T-helper 17 cell (primary cell): ENCODE measurements at regions not wholly inside any gene's neighbourhood (a gene's known extent, or its start where the extent isn't known, plus 50 kb on each side); places are given as distances from the start of the nearest gene placed in this dataset.

Source experiments
- ATAC-seq: fragments of 150-1000 bp; cut with Tn5 transposase; 2 replicates; pipeline ENCODE4 v1.10.0; 2021; ENCODE audit warnings: mild to moderate bottlenecking, moderate library complexity
- DNase-seq, 3 donors: peaks; one replicate each; pipeline versions ENCODE4 v3.0.0 to v3.0.0-alpha.2; 2020 to 2021
- H3K9me3 ChIP-seq: one replicate; pipeline ENCODE4 v1.7.0; 2013; ENCODE audit warnings: low read length, mild to moderate bottlenecking; ENCODE audit not compliant: control insufficient read depth, poor library complexity, severe bottlenecking
- H3K27ac Mint-ChIP-seq: one replicate; pipeline ENCODE4 v1.8.0; 2022; ENCODE audit warnings: mild to moderate bottlenecking, moderate library complexity, mixed read lengths
- H3K27me3 Mint-ChIP-seq: one replicate; pipeline ENCODE4 v1.8.0; 2022; ENCODE audit warnings: mixed read lengths
- H3K36me3 Mint-ChIP-seq: one replicate; pipeline ENCODE4 v1.8.0; 2022; ENCODE audit warnings: low read depth, mixed read lengths
- H3K4me1 Mint-ChIP-seq: one replicate; pipeline ENCODE4 v1.8.0; 2022; ENCODE audit warnings: mild to moderate bottlenecking, mixed read lengths
- H3K4me3 Mint-ChIP-seq: one replicate; pipeline ENCODE4 v1.8.0; 2022; ENCODE audit warnings: mild to moderate bottlenecking, moderate library complexity, mixed read lengths

DNA sequence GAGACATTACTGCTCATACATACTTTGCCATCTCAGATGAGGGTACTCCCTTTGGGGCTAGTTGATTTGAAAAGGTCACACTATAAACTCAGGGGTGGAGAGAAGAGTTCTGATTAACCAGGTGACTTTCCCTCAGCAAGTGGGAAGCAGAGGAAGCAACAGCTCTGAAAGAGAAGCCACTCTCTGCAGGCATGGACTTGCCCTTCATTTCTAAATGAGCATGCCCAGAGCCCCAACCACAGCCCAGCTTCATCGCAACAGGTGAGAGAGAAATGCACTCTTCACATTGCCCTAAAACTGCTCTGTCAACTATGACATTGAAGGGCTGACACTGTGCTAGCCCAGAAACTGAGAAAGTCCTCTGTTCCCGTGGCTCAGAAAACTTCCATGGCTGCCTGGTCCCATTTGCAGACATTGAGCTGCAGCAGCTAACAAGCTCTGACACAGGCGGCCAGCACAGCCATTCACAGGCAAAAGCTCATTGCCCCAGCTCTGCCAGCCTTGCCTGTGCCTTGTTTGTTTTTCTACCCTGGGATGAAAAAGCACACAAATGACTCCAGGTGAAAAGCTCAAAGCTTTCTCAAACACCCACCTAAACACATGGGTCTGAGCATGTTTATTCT is 419.8 kb upstream of the DYNLRB2 start:
- Mint-ChIP-seq H3K4me3 (no peak overlapping the region), H3K27me3 (peaks cover 44% of the 10 kb centered on the region), H3K36me3 (no peaks in the 10 kb centered on the region), H3K27ac (no peak overlapping the region), H3K4me1 (no peaks in the 10 kb centered on the region)
- ATAC-seq, result no peak
- H3K9me3 ChIP-seq, result no peaks in the 10 kb centered on the region
- no peak for DNase-seq

DNA sequence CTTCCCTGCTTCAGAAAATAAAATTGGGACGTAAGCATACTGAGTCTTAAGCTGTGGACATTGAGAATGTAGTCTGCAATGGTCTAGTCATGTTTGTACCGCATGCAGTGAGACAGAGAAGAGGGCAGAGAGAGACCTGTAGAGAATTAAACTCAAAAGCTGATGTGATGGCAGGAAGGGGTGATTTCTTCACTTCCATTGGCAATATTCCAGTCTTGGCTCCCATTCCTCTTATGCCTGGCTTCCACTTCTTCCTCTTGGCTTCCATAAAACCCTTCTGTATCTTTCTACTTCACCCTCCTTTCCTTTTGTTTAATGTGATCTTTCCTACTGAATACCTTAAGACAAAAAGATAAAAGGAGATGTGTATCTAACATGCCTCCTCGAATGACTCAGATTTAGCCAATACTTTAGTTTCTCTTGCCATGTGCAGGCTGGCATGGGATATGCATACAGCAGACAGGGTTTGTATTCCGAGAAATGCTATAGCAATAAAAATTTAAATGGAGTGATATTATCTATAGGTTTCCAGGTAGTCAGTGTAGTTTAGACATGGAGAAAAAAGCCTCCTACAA is 423.1 kb upstream of the DYNLRB2 start:
- DNase-seq, result no peak
- no peak overlapping the region for H3K4me3 Mint-ChIP-seq
- H3K4me1 Mint-ChIP-seq, result no peaks in the 10 kb centered on the region
- H3K9me3 ChIP-seq, result no peaks in the 10 kb centered on the region
- ATAC-seq, result no peak
- H3K27me3 Mint-ChIP-seq, result peaks cover 50% of the 10 kb centered on the region
- no peak overlapping the region for H3K27ac Mint-ChIP-seq
- H3K36me3 Mint-ChIP-seq, result no peaks in the 10 kb centered on the region

DNA sequence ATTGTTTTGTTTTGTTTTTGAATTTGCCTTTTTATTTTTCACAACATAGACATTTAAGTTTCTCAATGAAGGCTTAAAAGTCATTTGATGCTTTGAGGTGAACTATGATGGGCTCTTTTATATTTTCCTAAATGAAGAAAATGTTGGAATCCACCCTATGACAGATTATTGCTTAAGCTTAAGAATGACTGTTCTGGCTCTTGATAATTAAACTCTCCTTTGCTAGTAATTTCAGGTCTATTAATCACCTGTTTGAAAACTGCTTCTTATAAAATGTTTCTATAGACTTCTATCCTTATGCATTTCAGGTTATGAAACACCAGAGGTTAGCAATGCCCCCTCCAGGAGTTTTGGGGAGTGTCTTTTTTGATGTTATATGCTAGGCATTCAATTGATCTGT is 424.1 kb upstream of the DYNLRB2 start:
- H3K9me3 ChIP-seq, result no peaks in the 10 kb centered on the region
- Mint-ChIP-seq H3K4me3 (no peak overlapping the region), H3K27me3 (peaks cover 50% of the 10 kb centered on the region), H3K36me3 (no peaks in the 10 kb centered on the region), H3K4me1 (no peaks in the 10 kb centered on the region), H3K27ac (no peak overlapping the region)
- DNase-seq (no peak), ATAC-seq (no peak)

DNA sequence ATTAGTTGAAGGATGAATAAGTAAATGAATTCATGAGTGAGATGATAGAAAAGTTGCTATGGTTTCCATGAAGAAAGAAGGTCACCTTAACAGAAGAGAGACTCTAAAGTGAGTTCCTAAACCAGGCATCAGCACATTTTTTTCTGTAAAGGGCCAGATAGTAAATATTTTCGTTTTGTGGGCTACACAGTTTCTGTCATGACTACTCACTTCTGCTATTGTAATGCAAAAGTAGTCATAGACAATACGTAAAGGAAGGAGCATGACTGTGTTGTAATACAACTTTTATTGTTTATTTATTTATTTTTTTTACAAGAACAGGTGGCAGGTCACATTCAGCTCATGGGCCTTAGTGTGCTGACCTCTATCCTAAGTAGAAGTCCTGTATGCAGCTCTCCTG is 426.1 kb upstream of the DYNLRB2 start:
- Mint-ChIP-seq H3K4me3 (no peak overlapping the region), H3K36me3 (no peaks in the 10 kb centered on the region), H3K4me1 (no peaks in the 10 kb centered on the region), H3K27ac (no peak overlapping the region), H3K27me3 (peaks cover 41% of the 10 kb centered on the region)
- ATAC-seq (no peak), DNase-seq (no peak)
- H3K9me3 ChIP-seq, result no peaks in the 10 kb centered on the region

DNA sequence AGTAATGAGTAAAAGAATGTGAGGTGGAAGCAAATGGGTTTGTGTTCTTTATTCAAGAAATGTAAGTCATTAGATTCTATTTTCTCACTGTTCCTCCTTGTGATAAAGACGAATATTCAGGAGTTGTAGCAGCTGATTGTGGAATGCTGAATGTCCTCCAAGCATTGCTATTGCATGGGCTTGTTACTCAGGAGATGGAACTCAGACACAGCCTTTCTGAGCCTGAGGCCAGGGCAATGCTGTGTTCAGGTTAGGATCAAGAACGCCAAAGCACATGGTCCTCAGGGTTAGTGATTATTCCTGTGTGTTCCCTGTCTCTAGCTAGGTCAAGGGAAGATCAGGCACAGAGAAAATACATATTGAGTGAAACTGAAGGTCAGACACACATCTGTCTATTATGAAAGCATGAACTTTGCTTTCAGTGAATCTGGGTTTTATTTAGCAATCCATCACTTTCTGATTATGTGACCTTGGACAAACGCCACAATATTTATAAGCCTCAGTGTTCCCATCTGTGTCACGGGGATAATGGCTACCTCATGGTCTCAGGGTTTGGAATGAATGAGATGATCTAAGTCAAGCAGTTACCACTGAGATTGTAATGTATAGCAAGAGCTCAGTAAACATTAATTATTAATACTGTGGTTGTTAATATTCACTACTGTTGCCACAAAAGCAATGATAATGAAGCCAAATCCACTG is 426.8 kb upstream of the DYNLRB2 start:
- no peak for DNase-seq
- Mint-ChIP-seq H3K27me3 (peaks cover 41% of the 10 kb centered on the region), H3K36me3 (no peaks in the 10 kb centered on the region), H3K27ac (no peak overlapping the region), H3K4me3 (no peak overlapping the region), H3K4me1 (no peaks in the 10 kb centered on the region)
- no peak for ATAC-seq
- H3K9me3 ChIP-seq, result no peaks in the 10 kb centered on the region

DNA sequence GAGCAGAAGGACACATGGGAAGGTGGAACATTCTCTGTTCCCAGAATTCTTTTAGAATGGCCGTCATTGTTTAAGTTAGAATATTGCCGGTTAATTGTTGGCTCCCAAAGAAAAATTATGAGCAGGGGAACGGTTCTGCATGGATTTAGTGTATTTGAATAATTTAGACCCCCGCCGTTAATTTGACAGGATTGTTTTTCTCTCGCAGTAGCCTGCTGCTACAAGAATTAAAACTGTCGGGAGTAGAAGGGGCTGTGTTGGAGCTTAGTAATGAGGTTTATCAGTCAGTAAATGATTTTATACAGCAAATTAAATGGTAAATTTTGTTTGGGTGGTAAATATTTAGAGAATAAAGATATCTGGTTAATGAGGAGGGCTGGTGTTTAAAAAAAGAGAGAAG is 431.2 kb upstream of the DYNLRB2 start:
- no peak for ATAC-seq
- no peak overlapping the region for H3K4me3 Mint-ChIP-seq

DNA sequence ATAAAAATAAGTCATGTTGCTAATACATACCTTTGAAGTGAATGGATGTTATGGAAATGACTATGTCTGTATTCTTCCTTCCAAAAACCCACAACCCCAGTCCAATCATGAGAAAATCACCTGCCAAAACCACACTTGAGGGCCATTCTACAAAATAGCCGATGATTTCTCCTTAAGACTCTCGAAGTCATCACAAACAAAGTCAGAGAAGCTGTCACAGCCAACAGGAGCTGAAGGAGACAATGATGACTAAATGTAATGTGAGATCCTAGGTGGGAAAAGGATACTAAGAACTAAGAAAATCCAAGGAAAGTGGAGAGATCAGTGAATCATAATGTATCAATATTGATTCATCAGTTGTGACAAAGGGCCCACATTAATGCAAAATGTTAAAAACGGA is 432.9 kb upstream of the DYNLRB2 start:
- Mint-ChIP-seq H3K27ac (no peak overlapping the region), H3K27me3 (peaks cover 53% of the 10 kb centered on the region), H3K4me3 (no peak overlapping the region), H3K4me1 (no peaks in the 10 kb centered on the region), H3K36me3 (no peaks in the 10 kb centered on the region)
- ATAC-seq, result no peak
- no peak for DNase-seq
- no peaks in the 10 kb centered on the region for H3K9me3 ChIP-seq

More for the DNA sequence above, 431.2 kb upstream of the DYNLRB2 start:
- peaks cover 43% of the 10 kb centered on the region for H3K27me3 Mint-ChIP-seq
- H3K27ac Mint-ChIP-seq, result no peak overlapping the region
- no peaks in the 10 kb centered on the region for H3K36me3 Mint-ChIP-seq
- no peaks in the 10 kb centered on the region for H3K4me1 Mint-ChIP-seq
- no peaks in the 10 kb centered on the region for H3K9me3 ChIP-seq
- no peak for DNase-seq

DNA sequence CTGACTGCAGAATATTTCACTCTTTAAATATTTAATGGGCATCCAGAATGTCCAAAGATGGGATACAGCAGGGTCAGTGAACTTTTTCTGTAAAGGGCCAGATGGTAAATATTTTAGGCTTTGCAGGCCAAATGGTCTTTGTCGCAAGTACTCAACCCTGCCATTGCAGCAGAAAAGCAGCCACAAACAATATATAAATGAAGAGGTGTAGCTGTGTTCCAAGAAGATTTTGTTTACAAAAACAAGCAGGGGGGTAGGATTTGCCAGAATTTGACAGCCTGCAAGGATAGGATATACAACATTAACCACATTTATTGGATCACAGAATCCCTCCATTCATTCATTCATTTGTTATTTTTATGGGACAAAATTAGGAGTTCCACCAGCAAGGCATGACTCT is 435.0 kb upstream of the DYNLRB2 start:
- Mint-ChIP-seq H3K4me3 (no peak overlapping the region), H3K27me3 (peaks cover 53% of the 10 kb centered on the region)

DNA sequence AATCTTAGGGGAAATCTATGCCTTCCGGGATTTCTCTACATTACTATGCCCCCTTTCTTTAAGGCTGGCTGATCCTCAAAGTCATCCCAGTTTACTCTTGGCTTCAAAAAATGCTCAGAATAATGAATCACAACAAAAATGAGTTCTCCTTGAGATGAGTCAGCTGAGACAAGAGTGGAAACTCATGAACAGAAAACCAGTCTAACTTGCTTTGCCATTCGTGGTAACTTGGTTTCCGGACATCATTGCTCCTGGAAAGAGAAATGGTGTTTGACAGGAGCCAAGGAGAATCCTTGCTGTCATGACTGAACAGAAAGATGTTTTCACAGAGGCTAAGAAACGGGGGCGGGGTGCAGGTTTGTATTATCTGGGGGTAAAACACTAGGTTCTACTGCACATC is 435.6 kb upstream of the DYNLRB2 start:
- peaks cover 53% of the 10 kb centered on the region for H3K27me3 Mint-ChIP-seq
- H3K4me3 Mint-ChIP-seq, result no peak overlapping the region

More for the DNA sequence above, 435.0 kb upstream of the DYNLRB2 start:
- Mint-ChIP-seq H3K4me1 (no peaks in the 10 kb centered on the region), H3K27ac (no peak overlapping the region), H3K36me3 (no peaks in the 10 kb centered on the region)
- DNase-seq (no peak), ATAC-seq (no peak)
- H3K9me3 ChIP-seq, result no peaks in the 10 kb centered on the region

DNA sequence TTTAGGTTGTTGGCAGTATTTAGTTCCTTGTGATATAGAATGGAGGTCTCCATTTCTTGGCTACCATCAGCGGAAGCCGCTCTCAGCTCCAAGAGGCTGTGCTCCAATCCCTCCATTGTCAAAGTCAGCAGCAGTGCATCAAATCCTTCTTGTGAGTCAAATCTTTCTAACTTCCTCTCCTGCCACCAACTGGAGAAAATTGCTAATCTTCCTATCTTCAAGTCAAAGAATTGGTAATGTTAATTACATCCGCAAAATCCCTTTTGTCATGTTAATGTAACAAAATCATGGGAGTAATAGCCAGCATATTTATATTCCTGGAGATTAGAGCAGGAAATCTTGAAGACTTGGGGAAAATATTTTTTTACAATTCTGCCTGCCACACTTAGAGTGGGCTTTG is 436.4 kb upstream of the DYNLRB2 start:
- no peak overlapping the region for H3K27ac Mint-ChIP-seq
- DNase-seq (no peak), ATAC-seq (no peak)
- H3K4me1 Mint-ChIP-seq, result no peaks in the 10 kb centered on the region
- no peaks in the 10 kb centered on the region for H3K9me3 ChIP-seq
- peaks cover 47% of the 10 kb centered on the region for H3K27me3 Mint-ChIP-seq
- H3K36me3 Mint-ChIP-seq, result no peaks in the 10 kb centered on the region
- no peak overlapping the region for H3K4me3 Mint-ChIP-seq

More for the DNA sequence above, 435.6 kb upstream of the DYNLRB2 start:
- no peak for DNase-seq
- Mint-ChIP-seq H3K27ac (no peak overlapping the region), H3K4me1 (no peaks in the 10 kb centered on the region), H3K36me3 (no peaks in the 10 kb centered on the region)
- no peaks in the 10 kb centered on the region for H3K9me3 ChIP-seq
- ATAC-seq, result no peak

DNA sequence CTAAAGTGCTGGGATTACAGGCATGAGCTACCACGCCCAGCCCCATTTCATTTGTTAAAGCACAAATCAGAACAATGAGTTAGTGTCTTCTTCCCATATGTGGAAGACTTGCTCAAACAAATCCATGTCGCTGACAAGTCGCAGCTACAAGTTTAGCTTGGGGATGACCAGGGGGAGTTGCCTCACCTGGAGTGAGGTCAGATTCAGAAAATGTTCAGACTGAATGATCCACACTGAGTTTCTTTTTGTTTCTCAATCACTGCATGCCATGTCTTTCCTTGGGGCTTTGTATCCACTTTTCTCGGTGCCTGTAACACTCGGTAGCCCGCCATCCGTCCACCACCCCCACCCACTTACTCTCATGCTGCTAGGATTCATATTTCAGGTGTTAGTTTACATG is 437.3 kb upstream of the DYNLRB2 start:
- no peaks in the 10 kb centered on the region for H3K4me1 Mint-ChIP-seq
- H3K9me3 ChIP-seq, result no peaks in the 10 kb centered on the region
- H3K27ac Mint-ChIP-seq, result no peak overlapping the region
- DNase-seq (no peak), ATAC-seq (no peak)
- peaks cover 42% of the 10 kb centered on the region for H3K27me3 Mint-ChIP-seq
- H3K36me3 Mint-ChIP-seq, result no peaks in the 10 kb centered on the region
- no peak overlapping the region for H3K4me3 Mint-ChIP-seq

DNA sequence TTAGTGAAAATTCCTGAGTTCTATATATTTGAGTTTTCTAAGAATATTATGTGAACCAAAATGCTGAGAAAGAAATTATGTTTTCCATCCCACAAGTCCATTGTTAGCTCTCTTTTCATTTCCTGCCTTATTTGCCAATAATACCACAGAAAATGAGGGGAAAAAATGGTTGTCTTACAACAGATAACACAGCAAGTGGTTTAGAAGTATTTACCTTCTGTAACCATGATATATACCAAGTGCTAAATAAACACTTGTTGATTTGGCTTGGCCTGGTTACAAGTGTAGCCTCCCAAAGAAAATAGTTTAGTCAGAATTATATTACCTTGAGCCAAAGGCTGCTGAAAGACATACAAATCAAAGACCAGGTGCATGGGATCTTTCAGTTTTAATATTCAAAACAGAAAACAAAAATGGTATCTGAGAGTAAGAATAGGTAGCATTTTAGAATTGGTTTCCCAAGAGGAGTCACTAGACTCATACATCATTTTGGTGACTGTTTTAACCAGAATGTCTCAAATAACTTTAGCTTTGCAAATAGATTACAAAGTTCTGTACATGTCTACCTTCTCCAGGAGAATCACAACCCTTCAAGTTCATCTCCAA is 439.8 kb upstream of the DYNLRB2 start:
- Mint-ChIP-seq H3K27me3 (peaks cover 27% of the 10 kb centered on the region), H3K27ac (no peak overlapping the region), H3K36me3 (no peaks in the 10 kb centered on the region), H3K4me1 (no peaks in the 10 kb centered on the region), H3K4me3 (no peak overlapping the region)
- ATAC-seq (no peak), DNase-seq (no peak)
- H3K9me3 ChIP-seq, result no peaks in the 10 kb centered on the region

DNA sequence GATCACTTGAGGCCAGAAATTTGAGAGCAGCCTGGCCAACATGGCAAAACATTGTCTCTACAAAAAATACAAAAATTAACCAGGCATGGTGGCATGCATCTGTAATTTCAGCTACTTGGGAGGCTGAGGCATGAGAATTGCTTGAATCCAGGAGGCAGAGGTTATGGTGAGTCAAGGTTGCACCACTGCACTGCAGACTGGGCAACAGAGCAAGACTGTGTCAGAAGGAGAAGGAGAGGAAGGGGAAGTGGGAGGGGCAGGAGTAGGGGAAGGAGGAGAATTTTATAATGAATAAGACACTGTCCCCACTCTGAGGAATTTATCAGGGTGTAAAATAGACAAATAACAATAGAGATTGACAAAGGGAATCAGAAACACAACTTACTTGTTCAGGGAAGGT is 440.6 kb upstream of the DYNLRB2 start:
- H3K9me3 ChIP-seq, result no peaks in the 10 kb centered on the region
- no peak overlapping the region for H3K27ac Mint-ChIP-seq
- no peaks in the 10 kb centered on the region for H3K36me3 Mint-ChIP-seq
- H3K27me3 Mint-ChIP-seq, result peaks cover 21% of the 10 kb centered on the region
- ATAC-seq (no peak), DNase-seq (no peak)
- no peaks in the 10 kb centered on the region for H3K4me1 Mint-ChIP-seq
- H3K4me3 Mint-ChIP-seq, result no peak overlapping the region
